ENCODE measurements at regions not wholly inside any gene's neighbourhood (a gene's known extent, or its start where the extent isn't known, plus 50 kb on each side); places are given as distances from the start of the nearest gene placed in this dataset.

- TF ChIP-seq CTCF (IDR thresholded peaks at IDR 0.05): no peak
- no peak for TF ChIP-seq POLR2A (IDR thresholded peaks at IDR 0.05)
Observed at GRCh38 chr7:24372961-24373955, 89.3 kb downstream of the NPY start.

Data from thyroid gland (tissue), 4 donors.